HG02623 (cell line): ENCODE measurements at regions not wholly inside any gene's neighbourhood (a gene's known extent, or its start where the extent isn't known, plus 50 kb on each side); places are given as distances from the start of the nearest gene placed in this dataset.

Experiments
- ATAC-seq: cut with Tn5 transposase; IDR thresholded peaks from one replicate; pipeline ENCODE4 v1.9.1; 2021; ENCODE audit warnings: moderate library complexity; ENCODE audit not compliant: unreplicated experiment

DNA sequence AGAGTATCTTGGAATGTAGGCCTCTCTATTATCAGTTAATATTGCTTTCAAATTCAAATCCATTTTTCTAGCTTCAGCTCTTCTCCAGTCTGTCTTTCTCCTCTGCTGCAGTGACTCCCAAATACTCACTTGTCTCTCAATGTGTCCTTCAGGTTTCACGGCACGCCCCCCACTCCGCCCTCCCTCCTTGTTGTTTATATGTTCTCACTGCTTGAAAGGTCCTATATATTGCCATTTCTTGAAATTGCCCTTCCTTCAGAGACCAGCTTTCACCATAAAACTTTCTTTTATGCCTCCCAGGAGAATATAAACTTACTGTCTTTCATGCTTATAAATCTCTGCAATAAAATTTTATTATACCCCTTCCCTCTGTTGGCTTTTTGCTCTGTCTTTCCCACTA is 668.2 kb downstream of the CCSER2 start:
- no peak for ATAC-seq

DNA sequence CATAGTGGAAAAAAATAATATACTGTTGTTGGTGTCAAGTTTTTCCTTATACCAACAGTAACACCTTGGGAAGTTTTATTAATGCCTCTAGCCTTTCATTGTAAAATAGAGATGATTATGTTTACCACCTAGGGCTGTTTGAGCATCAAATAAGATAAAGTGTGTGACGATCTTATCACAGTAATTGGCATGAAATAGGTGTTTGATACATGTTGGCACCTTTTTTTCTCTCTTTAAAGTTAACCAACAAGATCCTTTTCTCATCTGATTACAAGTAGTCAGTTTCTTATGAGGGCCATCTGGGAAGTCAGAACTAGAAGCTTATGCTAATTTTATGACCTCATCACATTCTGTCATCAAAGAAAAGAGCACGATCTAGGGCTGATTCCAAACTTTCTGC is 669.5 kb downstream of the CCSER2 start:
- ATAC-seq, result no peak

DNA sequence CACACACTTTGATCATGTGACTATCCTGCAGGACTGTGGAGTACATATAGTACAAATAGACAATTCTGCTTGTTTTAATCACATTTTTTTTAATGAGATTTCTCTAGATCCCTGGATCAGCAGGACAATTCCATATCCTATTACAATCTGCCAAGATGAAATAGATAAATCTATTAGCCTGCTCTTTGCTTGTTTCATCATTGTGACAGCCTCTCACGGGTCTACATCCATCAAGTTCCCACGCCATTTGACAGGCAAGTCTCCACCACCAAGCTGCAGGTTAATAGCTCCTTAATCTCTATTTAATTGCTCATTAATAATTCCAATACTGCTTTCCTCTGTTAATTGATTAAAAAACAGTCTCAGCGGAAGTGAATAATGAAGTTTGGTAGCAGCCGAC is 671.5 kb downstream of the CCSER2 start:
- no peak for ATAC-seq

DNA sequence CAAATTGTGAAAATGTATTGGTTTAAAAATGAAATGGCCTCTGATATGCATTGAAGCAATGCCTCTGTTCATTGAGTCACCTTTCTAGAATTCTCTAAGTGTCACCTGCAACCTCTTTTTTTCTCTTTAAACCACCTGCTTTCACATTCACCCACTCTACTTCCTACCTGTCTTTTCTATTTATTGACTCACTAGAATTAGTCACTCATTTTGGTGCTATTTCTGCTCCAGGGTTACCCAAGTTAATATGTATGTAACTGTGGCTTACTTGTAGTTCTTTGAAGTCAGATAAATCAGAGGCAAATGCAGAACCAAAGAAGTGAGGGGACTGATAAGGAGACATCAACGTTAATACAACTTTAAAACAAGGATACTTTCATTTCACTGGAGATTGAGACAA is 674.7 kb downstream of the CCSER2 start:
- ATAC-seq, result no peak

DNA sequence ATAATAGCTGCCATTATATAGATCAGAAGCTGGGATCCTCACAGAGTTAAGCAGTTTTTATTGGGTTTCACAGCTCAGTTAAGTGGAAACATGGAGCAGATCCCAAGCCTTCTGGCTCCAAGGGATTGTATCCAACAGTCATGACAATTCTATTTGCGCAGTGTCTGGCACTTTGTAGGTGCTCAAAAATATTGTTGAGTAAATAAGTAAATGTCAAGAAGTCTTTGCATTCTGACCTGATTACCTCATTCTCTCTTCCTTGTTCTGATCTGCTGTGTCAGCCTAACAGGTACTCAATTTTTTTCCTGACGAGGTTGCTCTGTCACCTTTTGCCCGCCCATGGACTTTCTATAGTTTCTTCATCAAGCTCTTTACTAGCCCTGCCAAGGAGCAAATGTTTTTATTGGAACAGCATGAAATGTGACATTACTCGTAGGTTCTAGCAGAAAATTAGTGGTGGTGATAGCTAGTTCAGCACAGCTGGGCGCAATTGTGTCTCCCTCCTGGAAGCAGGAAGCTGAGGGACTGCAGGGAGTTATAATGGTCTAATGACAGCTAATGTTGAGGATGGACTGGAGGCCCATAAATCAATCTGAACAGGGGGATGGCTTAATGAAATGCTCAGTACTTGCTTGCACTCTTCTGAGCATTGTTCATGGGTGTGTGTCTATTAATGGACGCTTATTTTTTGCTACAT is 680.2 kb downstream of the CCSER2 start:
- no peak for ATAC-seq

DNA sequence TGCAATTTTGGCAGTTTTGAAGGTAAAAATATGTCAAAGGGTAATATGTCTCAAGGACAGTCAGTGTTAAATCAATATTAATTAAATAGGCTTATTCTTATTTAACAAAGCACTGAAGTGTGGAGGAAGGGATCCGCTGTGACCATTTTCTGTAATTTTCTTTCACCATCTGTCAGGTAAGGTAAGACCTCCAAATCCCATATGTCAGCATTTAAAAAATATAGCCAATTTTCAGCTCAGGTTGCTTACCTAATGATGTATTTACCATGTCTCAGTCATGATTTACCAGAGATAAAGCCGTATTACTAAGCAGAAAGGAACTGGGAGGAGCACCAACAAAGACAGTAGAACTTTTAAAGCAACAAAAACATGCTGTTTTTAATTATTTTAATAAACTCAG is 683.9 kb downstream of the CCSER2 start:
- no peak for ATAC-seq

DNA sequence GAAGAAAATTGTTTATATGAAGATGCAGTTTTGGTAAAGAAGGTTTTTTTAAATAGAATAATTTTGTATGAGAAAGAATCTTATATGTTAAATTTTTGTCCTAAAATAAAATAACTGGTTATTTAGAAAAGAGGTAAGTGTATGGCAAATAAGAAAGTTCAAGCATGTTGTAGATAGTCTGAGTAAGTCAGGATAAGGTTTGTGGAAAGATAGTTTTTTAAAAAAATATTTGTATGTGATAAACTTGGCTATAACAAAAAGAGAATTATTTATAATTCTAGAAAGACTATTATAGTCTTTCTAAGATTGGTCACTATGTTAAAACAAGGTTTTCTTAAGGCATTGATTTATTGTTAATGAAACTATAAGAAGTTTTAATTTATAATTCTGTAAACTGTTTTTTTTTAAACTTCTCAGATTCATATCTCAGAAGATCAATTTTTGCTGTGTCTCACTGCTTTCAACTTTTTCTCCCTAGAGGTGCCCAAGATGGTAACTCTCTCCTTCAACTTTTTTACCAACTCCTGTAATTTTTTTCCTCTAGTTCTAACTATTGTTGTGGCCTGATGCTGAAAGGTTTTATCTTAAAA is 698.6 kb downstream of the CCSER2 start:
- no peak for ATAC-seq

DNA sequence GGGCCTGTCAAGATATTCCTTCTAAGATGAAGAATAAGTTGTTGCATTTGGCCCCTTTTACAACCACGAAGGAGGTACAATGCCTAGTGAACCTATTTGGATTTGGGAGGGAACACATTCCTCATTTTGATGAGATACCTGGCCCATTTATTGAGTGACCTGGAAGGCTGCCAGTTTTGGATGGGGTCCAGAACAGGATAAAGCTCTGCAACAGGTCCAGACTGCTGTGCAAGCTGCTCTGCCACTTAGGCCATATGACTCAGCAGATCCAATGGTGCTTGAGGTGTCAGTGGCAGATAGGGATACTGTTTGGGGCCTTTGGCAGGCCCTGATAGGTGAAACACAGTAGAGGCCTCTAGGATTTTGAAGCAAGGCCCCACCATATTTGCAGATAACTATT is 704.6 kb downstream of the CCSER2 start:
- no peak for ATAC-seq

DNA sequence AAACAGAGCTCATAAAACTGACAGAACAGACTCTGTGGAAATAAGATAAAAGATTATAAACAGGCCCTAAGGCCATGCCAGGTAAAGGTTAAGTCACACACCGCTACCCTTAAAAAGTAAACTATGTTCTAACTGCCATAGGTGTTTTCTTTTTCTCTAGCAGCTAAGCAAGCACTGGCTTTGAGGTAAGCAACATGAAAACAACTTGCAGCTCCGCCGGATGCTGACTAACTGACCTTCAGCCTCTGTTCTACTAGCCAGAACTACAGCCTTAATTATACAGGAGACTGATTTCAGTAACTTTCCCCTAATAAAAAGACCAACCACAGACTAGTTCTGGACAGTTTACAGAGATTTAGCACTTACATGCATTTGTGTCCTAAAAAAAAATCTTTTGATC is 708.3 kb downstream of the CCSER2 start:
- no peak for ATAC-seq

DNA sequence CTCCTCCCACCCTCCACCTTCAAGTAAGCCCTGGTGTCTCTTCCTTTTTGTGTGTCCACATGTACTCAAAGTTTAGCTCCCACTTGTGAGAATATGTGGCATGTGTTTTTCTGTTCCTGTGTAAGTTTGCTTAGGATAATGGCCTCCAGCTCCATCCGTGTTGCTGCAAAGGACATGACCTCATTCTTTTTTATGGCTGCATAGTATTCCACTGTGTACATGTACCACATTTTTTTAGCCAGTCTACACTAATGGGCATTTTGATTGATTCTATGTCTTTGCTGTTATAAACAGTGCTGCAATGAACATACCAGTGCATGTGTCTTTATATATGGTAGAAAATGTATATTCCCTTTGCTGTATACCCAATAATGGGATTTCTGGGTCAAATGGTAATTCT is 710.9 kb downstream of the CCSER2 start:
- no peak for ATAC-seq

DNA sequence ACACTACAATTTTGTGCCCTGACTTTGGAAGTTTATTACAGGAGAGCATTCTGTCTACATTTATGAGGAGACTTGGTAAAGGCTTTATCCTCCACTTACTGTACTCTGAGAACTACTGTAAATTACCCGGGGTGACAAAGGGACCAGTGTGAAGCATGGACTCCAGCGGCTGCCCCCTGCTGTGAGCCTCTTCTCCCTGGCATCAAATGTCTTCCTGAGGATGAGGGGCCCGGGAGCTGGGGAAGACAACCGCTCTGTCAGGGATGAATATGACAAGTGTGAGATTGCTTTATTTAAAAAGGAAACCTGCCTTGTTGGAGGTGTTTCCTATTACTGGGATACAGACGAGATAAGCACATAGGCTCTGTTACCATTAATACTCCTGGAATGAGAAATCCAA is 714.8 kb downstream of the CCSER2 start:
- ATAC-seq, result no peak

DNA sequence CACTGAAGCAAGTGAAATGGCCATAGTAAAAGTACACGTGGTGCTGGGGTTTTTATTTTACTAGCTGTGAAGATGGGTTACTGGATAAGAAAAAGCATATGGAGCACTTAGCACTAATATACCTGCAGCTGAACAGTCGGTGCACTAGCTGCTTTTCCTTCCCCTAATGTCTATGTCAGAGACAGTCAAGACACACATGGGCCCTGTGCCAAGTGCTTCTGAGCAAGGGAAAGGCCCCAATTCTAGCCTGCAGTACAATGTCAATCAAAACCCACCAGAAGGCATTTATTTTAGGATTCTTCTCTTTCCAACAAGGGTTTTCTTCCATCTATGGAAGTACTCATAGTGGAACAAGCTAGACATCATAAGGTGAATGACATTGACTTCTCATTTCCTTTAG is 716.7 kb downstream of the CCSER2 start:
- no peak for ATAC-seq

DNA sequence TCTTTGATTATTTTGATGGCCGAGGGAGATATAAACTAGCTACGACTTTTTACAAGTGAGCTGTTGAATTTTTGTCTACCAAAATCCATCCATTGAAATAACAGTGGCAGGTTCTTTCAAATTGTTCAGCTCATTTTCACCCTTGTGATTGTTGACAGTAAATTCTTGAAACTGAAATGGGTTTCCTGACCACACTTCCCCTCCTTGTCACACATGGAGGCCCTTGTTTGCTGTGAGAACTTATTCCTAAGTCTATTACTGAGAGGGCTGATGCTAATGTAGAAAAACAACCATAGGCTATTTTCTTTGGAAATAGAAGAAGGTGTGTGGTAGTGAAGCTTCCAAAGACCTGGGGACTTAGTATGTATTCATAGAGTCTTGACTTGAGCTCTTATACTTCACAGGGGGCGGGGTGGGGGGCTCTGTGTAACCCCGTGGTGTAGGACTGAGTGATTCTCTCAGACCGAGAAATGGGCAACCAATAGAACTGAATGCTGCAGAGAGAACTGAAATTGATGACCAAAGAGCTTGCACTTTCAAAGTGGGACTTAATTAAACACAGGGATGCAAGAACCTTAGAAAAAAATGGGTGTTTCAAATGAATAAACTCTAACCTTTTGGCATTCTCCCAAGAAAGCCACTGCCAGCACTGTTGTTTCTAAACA is 718.9 kb downstream of the CCSER2 start:
- ATAC-seq, result no peak

DNA sequence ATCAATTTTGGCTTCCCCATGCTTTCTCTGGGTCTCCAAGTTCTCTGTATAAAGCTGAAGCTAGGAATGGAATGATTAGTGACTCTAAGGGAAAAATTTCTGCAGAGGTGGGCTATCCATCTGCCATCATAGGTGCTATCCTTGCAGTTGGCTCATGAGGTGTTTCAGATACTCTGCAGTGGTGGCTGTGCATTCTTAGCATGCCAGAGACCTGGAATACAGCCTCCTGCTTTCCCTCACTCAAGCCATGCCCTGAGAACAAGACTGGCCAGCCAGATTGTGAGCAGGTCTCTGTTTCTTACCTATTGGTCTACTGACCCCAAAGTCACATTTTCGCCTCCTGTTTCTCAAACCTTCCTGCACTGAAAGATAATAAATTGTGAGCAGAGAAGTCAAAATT is 719.6 kb downstream of the CCSER2 start:
- no peak for ATAC-seq

DNA sequence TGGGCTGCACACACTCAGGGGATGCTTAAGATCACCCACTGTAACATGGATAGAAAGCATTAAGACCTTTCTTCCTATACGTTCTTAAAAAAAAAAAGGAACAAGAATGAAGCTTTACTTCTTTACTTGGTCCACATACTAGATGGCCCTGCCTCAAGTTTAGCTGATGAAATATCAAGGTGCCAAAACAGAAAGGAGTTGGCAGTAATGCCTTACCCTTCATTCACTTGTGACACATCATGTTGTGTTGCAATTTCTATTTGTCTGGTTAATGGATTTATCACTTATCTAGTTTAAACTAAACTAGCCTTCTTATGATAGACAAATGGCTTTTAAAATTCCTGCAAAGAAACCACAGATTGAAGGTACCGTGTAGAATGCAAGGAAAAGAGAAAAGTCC is 720.3 kb downstream of the CCSER2 start:
- no peak for ATAC-seq

DNA sequence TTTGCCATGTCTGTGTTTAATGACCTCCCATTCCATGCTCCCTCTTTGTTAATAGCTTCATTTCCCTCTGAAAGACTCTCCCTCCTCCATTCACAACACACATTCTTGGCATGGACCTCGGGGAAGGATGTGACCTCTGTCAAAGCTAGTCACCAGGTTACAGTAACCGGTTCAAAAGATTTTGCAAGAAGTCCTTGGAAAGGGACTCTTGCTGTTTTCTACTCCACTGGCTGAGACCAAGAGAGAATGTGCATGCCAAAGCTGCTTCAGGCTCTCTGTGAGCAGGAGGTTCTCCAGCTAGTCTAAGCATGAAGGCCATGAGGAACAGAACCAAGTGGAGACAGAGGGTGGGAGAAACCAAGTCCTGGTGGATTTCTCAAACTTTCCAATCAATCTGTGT is 732.6 kb downstream of the CCSER2 start:
- no peak for ATAC-seq

DNA sequence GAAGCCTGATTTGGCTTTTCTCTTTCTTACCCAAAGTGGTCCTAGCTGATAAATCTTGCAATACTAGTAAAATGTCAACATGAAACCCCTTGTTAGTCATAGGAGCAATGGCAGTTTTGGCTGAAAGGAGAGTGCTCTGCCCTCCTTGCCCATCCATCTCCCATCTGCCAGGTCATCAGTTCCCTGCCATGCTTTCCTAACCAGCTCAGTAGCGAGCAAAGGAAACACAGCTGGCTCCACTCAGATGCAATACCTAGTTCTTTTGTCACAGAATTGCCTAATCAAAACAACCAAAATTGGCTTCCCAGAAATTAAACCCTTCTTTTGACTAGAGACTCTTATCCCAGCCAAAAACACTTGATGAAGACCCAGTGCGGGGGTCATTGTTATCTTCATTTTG is 733.0 kb downstream of the CCSER2 start:
- no peak for ATAC-seq

DNA sequence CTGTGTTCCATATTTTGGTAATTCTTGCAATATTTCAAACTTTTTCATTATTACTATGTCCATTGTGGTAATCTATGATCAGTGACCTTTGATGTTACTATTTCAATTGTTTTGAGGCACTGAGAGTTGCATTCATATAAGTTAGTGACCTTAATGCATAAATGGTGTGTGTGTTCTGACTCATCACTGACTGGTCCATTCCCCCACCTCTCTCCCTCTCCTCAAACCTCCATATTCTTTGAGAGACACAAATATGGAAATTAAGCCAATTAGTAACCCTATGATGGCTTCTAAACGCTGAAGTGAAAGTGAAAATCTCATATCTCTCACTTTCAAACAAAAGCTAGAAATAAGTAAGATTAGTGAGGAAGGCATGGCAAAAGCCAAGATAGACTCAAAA is 739.6 kb downstream of the CCSER2 start:
- no peak for ATAC-seq

DNA sequence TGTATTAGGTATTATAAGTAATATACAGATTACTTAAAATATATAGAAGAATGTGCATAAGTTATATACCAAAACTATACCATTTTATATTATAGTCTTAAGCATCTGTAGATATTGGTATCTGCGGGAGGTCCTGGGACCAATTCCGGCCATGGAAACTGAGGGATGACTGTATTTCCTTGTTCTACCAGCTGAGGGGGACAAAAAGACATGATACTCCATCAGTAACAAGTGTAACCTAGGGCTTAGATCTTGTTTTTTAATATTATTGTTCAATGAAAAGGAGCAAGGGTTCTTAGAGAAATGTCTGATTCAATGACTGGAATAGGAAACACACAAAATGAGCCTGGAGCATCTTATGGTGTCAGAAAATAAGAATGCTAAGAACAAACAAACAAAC is 752.5 kb downstream of the CCSER2 start:
- no peak for ATAC-seq

DNA sequence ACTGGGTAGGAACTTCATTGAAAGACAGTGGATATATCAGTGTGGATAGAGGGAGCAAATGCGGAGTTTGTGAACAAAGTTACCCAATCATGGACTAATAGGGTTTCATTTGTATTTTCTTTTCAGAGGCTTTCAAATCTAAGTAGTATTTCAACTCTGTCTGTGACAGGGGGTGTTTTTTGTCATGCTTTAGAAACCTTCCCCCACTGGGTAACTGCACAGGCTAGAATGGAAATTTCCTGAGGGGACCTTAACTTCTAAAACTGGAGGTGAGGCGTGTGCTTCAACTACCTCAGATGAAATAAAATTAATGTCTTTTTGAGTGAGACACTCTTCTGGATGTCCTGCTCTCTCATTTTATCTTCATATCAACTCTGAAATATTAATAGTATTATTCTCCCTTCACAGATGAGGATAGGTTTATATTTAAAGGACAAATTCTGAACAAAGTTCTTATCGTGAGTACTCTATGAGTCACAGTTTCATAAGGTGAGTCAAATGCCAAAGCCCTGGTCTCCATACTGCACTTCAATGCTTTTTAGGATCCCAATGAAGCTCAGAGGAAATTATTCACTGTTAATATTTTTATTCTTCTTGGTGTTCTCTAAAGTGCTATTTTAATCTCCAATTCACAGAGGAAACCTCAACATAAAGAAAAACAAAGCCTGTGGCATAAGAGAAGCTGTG is 770.6 kb downstream of the CCSER2 start:
- no peak for ATAC-seq

DNA sequence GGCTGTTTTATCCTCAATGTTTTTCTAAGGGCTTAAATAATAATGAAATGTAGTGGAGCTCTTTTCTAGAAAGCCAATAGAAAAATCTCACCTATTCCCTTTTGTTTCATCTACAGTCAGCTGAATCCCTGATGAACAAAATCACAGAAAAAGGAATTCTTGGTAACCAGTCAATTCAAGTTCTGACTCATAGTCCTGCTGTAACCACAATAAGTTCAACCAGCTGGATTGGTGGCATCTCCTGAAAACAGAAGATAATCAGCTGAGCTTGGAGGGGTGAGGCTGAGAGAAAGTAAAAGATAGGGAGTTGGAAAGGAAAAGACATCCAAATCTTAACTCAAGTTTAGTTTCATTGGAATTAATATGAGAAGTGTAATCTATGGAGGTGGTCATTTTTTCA is 772.1 kb downstream of the CCSER2 start:
- no peak for ATAC-seq

DNA sequence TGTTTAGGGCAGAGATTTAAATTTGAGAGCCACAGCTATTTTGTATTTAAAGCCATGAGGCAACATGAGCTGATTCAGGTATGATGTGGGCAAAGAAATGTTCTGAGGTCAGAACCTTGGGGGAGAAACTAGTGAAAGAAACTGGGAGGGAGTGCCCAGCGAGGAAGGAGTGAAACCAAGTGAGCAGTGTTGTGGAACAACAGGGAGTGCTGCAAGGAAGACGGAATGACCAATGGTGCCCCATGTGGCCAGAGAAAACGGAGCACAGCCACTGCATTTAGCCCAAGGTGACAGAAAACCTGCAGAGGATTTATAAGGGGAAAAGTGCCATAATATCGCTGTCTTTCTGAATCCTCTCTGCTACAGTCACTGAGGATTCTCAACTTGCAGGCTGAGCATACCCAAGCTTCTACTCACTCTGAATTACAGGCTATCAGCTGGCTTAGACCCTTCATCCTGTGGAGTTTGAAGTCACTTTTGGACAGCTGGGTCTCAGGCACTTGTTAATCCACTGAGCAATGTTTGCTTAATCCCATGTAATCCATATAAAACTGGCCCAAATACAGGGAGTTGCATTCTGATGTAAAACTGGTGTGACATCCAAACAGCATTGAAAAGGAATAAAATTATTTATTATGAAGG is 777.3 kb downstream of the CCSER2 start:
- ATAC-seq, result no peak
